ENCODE measurements at regions not wholly inside any gene's neighbourhood (a gene's known extent, or its start where the extent isn't known, plus 50 kb on each side); places are given as distances from the start of the nearest gene placed in this dataset.

GRCh38 chr14:53793790-53794505 lies 162.7 kb downstream of the BMP4 start:
- FAIRE-seq = no peak

GRCh38 chr14:53792909-53793308 lies 163.7 kb downstream of the BMP4 start:
- FAIRE-seq = no peak

- no peak for FAIRE-seq
Observed at GRCh38 chr14:53790731-53791500, 165.7 kb downstream of the BMP4 start.

- no peak for FAIRE-seq
Observed at GRCh38 chr14:53788566-53788965, 168.1 kb downstream of the BMP4 start.

- FAIRE-seq = no peak
Observed at GRCh38 chr14:53786045-53786444, 170.6 kb downstream of the BMP4 start.

- no peak for FAIRE-seq
Observed at GRCh38 chr14:53784688-53785087, 171.9 kb downstream of the BMP4 start.

- FAIRE-seq = no peak
Observed at GRCh38 chr14:53783256-53783655, 173.4 kb downstream of the BMP4 start.

GRCh38 chr14:53780051-53780555 lies 176.5 kb downstream of the BMP4 start:
- no peak for FAIRE-seq

GRCh38 chr14:53779301-53779700 lies 177.3 kb downstream of the BMP4 start:
- no peak for FAIRE-seq

GRCh38 chr14:53778263-53778662 lies 178.4 kb downstream of the BMP4 start:
- FAIRE-seq = no peak

- no peak for FAIRE-seq
Observed at GRCh38 chr14:53772936-53773335, 183.7 kb downstream of the BMP4 start.

- no peak for FAIRE-seq
Observed at GRCh38 chr14:53767566-53767965, 189.1 kb downstream of the BMP4 start.

GRCh38 chr14:53766601-53767000 lies 190.0 kb downstream of the BMP4 start:
- peak; percentile 86 for FAIRE-seq

GRCh38 chr14:53766106-53766505 lies 190.5 kb downstream of the BMP4 start:
- no peak for FAIRE-seq

- FAIRE-seq = no peak
Observed at GRCh38 chr14:53764846-53765245, 191.8 kb downstream of the BMP4 start.

- FAIRE-seq = no peak
Observed at GRCh38 chr14:53758141-53758540, 198.5 kb downstream of the BMP4 start.

- FAIRE-seq = no peak
Observed at GRCh38 chr14:53757732-53758131, 198.9 kb downstream of the BMP4 start.

GRCh38 chr14:53751650-53752049 lies 205.0 kb downstream of the BMP4 start:
- no peak for FAIRE-seq

- no peak for FAIRE-seq
Observed at GRCh38 chr14:53748691-53749090, 207.9 kb downstream of the BMP4 start.

GRCh38 chr14:53744857-53745256 lies 211.8 kb downstream of the BMP4 start:
- FAIRE-seq = no peak

- FAIRE-seq = no peak
Observed at GRCh38 chr14:53743371-53743770, 213.3 kb downstream of the BMP4 start.

- FAIRE-seq = no peak
Observed at GRCh38 chr14:53742233-53742620, 214.4 kb downstream of the BMP4 start.

GRCh38 chr14:53741479-53742232 lies 215.0 kb downstream of the BMP4 start:
- no peak for FAIRE-seq

GRCh38 chr14:53740570-53740969 lies 216.1 kb downstream of the BMP4 start:
- FAIRE-seq = no peak

Data from G401.6 (cell line).